Fibroblast of skin of left biceps (primary cell): ENCODE measurements at regions not wholly inside any gene's neighbourhood (a gene's known extent, or its start where the extent isn't known, plus 50 kb on each side); places are given as distances from the start of the nearest gene placed in this dataset.
A peak's percentile ranks its signal among the peaks of the same experiment; 100 is the strongest.

Experiments used
- DNase-seq, 2 experiments: peaks; one replicate each; pipeline ENCODE4 v3.0.0-alpha.2; 2013; ENCODE audit warnings: low read depth in 2 of 2

DNA sequence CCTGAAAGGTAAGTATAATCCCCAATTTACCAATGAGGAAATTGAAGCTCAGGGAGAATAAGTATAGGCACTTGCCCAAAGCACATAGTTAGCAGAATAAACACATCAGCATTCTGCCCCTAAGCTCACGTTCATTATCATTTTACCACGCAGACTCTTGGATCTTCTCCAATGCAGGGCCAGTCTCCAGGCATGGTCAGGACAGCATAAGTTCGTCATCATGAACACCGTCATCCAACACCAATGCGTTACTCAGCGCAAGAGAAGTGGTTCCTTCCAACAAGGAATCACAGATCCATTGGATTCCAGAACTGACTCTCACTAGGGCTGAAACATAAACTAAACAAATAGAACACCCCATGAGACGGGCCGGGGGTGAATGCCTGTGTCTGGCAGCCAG is 86.5 kb upstream of the GPM6B start:
- DNase-seq: no peak

DNA sequence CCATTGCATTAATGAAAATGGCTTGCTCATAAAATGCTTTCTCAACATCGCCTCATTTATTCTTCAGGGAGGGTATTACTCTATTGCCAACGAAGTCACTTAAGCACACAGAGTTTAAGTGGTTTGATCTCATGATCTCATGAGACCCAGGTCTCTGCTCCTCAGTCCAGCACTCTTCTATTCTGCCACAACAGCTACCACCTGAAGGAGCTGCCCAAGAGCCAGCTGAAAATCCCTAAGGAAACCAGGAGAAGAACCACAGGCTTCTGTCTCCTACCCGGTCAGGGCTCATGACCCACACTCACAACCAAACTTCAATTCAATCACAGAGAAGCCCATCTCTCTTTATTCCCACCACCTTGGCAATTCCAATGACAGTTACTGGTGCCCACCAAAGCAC is 85.5 kb upstream of the GPM6B start:
- DNase-seq: no peak

DNA sequence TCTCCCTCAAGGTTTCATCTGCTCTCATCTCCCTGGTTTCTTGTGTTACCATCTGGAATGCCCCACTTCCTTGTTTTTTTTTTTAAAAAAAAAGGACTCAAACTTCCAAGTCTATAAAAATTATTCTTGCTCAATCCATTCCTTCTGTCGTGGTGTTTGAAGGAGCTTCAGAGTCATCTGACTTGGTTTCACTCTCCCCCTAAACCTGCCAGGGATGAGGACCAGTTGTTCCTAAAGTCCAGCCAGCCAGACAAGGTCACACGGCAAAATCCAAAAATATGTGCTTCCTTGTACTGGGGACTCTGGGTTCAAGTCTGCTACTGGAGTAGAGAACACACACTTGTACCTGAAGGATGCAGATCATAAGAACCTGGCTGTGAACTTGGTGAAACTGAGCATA is 84.5 kb upstream of the GPM6B start:
- DNase-seq: no peak

DNA sequence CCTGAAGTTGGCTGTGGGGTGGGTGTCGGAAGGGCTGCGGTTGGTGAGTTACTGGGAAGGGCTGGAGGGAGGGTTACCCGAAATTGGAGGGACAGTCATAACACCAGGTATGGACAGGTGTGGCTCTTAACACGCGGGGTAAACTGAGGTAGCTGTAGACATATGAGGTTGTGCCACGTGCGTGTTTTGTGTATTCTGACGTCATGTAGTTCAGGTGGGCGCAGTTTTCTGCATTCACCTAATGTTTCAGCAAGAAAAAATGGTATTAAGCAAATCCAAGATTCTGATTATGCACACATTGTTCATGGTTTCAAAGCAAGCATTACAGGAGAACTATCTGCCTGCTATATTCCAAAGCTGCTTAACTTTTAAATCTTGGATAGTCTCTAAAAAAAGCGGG is 83.5 kb upstream of the GPM6B start:
- no peak for DNase-seq

DNA sequence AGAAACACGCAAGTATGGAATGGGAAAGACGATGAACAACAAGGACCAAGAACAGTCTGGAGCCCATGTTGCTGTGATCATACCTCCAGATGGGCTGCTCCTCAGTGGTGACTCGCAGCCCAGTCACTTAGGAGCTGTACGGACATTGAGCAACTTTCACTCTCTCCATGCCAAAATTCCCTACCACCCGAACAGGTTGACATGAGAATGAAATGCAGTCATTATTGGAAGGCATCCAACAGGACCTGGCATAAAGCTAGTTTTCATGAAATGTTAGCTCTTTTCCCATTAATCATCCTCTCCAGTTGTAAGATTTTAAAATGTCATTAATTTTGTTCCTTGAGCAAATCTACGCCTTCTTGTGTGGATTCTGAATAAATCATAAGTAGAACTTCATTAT is 82.7 kb upstream of the GPM6B start:
- peak; percentile 88 to 90 for DNase-seq

DNA sequence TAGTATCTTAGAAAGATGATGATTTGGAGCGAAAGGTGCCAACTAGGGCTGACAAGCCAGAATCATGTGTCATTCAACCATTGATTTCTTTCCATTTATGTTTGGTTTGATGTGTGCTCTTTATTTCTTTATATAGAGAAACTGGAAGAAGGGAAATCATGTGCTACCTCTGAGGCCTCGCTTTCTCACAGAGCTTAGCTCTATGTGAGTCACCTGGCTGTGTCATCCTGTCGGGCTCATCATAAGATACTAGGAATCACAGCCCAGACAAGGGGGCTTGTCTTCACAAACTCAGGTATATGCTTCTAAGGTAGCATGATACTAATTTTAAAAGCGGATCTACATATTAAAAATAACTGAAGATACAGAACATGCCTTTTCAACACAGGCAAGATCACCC is 81.7 kb upstream of the GPM6B start:
- no peak for DNase-seq

DNA sequence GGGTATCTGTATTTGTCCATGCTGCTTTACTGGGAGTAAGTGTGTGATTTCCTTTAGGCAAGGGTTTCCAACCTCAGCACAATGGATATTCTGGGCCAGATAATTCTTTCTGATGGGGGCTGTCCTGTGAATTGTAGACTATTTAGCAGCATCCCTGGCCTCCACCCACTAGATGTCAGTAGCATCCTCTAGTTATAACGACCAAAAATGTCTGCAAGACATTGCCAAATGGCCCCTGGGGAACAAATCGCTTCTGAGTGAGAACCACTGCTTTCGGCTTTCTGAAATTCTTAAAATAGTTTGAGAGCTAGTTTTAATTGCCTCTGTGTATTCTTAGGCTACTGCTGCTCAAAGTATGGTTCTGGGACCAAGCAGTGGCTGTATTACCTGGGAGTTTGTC is 81.2 kb upstream of the GPM6B start:
- DNase-seq: no peak

DNA sequence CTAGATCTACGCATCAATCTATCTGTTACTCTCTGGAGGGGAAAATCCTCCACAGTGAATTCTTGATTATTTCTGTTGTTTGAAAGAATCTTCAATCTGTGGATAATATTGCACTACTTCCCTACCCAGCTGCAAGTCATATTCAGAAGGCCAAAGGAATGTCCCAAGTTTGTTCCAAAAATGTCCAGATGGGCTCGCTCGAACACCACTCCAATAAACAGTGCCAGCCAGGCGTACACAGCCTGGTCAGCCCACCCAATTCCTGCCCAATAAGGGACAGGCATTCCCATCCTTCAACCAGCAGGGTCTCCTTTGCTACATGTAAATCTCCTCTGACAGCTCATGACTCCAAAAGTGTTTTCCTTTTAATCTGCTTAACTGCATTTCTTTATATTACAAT is 80.7 kb upstream of the GPM6B start:
- no peak for DNase-seq

DNA sequence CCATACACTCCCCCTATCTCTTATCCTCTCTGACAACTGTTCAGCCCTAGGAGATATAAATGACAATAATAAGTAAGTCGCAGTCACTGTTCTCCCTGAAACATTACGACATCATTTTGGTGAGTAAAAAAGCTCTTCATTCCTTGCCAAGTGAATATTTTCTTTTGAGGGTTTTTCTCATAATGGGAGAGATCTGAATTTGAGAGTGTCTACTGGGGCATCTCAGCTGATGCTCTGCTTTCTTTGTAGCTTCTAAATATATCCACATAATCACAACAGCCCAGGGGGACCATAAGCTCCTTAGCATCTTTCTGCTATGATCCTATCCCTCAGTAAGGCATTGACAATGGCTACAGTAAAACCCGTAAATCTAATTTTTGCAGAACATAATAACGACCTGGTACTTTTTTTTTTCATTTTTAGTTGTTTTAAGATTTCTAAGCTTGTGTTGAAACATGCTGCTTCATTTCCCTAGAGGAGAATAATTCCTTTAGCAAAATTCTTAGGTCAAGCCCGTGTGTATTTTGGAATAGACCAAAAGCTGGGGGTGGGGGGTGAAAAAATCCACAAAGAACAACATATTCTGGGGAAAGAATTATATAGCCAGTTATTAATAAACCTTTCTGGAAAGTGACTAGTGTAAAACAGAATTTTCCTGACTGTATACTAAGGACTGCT is 78.1 kb upstream of the GPM6B start:
- peak; percentile 48 to 50 for DNase-seq

DNA sequence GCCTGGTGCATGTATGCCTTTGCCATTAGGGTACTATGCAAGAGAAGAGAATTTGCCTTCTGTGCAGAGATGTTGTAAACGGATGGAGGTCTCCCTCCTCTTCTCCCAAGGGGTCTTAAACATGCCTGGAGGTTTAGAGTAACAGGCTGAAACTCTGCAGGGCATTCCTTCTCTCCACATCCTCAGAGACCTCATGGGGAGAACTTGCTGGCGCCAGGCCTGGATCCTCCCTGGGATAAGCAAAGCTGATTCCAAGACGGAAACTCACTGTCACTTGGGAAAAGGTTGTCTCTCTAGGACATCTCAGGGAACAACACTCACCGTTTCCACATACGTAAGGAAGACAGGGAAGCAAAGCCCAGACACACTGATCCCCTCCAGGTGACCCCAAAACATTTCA is 76.9 kb upstream of the GPM6B start:
- peak; percentile 29 to 35 for DNase-seq

DNA sequence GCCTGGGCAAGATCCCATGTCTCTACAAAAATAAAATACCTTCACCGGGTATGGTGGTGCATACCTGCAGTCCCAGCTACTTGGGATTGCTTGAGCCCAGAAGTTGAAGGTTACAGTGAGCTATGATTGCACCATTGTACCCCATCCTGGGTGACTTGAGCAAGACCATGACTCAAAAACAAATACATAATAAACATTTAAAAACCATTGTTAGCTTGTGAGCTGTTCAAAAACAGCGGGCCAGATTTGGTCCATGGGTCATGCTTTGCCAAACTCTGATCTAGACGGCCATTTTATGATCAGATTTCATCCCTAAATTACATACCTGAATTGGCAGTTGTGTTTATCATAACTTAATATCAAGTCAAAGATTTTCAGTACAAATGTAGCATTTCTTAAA is 76.0 kb upstream of the GPM6B start:
- no peak for DNase-seq

DNA sequence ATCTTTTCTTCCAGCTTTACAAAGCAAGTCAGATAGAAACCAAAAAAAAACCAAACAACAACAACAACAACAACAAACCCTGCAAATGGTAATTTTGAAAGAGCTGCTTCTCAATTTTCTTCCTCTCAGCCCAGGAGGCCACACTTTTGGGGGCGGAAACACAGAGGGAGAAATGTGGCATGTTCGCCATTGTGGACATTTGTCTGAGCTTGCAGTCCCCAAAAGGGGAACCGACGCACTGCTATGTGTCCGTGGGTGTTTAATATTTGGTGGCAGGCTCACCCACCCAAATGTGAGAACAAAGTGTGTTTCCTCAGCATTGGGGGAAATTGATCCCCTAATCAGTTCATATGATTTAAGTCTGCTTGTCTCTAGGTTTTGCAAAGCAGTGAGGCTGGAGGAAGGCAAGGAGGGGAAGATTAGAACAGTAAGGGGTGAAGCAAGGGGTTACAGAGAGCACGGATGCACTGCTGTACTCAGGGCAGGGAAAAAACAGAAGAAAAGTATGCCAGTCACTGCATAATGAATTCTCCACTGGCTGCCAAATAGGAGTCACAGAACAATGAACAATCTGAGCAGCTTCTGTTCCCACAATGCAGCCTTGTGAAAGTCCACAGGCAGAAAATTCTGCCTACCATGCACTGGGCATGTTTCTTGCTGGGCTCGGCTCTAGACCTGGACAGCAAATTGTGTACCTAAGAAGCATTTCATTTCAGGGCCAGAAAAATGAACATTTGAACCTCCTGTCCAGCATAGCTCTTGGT is 74.7 kb upstream of the GPM6B start:
- DNase-seq: no peak

DNA sequence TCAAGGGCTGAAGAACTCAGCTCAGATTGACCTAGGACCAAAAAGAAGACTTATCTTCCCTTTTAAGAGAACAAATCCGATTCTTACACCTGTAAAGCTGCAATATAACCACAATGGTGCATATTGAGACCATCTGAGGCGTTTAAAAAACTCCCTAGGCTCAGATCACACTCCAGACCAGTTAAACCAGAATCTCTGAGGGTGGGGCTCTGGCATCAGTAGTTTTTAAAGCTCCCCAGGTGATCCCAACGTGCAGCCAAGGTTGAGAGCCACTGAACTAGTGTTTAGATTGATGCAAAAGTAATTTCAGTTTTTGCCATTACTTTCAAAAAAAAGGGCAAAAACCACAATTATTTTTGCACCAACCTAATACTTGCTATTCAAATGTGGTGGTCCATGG is 73.9 kb upstream of the GPM6B start:
- DNase-seq: no peak

DNA sequence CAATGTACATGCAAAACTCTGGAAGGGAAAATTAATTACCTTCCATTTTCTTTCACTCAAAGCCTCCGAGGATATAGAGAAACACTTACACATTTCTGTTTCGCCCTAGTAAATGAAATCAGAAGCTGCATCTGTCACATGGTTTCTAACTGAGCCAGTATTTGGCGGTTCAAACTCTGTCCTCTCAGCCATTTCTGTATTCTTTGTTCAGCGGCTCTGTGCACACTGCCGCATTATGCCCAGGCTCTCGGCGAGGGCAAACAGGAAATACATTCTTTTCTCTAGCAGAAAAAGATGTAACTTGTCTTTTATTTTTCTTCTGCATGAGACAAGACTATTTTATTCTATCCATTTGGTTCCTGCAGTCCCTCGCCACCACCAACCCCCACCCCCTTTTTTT is 71.4 kb upstream of the GPM6B start:
- DNase-seq: no peak

DNA sequence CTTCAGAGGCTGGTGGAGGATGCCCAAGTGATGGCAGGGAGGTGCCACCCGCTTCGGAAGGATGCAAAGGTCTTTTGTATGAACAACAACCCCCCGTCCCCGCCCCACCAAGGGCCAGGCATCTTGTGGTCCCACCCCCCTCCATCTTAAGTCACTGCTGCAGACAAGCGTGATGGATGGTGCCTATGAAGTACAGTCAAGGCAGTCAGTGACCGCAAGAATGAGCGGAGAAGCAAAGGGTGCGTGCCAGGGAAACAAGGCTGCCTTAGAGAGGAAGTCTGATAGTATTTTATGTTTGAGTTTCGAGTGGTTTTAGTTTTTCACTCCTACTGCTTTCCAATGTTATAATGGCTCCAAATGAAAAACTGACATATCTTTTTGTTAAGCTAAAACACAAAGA is 68.7 kb upstream of the GPM6B start:
- DNase-seq: no peak

DNA sequence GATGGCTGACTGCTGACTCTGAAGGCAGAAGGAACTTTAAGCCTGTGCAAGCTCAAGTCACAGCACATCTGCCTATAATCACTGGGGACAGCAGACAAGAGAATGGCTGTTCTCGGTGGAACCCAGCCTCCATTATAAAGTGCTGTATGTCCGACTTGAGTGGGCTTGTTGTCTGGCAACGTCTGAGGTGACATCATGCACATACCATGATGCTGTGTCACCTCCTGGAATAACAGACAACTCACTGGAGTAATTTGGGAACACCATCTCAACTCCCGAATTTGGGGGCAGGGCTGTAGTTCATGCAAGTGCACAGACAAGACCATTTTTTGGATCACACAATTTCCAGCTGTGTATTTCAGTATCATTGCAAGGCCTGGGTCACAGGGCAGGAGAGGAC is 59.8 kb upstream of the GPM6B start:
- no peak for DNase-seq

DNA sequence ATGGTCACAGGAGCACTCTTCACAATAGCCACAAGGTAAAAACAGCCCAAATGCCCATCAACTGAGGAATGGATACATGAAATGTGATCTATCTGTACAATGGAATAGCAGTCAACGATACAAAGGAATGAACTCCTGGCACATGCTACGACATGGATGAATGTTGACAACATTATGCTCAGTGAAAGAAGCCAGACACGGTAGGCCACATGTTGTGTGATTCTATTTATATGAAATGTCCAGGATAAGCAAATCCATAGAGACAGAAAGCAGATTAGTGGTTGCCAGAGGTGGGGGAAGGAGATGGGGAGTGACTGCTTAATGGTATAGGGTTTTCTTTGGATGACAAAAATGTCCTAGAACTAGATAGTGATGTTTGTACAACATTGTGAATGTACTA is 58.7 kb upstream of the GPM6B start:
- no peak for DNase-seq

DNA sequence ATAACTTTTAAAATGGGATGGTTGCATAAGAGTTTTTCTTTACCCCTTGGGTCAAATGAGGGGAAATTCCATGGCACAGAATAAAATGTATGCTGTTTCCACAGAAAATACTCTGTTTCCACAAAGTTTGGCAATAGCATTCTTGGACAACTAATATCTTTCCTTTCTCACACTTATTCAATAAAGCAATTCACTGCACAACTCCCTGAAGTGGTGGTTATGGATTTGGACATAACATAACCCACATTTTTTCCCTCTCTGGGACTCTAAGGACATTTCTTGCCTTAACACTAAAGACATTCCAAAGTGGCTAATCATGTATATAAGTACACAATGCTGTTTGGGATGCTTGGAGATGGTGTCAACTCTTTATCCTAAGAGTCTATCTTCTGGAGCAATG is 51.7 kb upstream of the GPM6B start:
- DNase-seq: peak; percentile 73 to 76
